ENCODE measurements at regions not wholly inside any gene's neighbourhood (a gene's known extent, or its start where the extent isn't known, plus 50 kb on each side); places are given as distances from the start of the nearest gene placed in this dataset.

DNA sequence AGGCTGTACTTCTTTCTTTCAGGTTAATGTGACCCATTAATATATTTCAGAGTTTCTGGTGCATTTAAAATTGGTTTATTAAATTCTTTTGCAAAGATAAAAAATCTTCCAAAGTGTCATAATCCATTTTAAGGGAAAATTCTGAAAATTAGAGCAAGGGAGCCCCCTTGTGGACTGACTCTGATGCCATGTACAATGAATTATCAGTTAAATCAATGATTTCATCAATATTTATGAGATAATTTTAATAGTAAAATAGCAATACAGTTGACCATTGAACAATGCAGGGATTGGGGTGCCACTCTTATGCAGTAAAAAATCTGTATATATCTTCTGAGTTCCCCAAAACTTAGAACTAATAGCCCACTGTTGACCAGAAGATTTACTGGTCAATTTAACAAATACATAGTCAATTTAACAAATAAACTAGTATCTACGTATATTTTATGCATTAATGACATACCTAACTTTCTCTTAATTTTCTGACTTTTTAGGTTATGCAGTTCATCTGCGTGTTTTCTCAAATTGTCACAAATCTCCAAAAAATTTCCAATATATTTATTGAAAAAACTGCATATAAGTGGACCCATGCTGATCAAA is 479.1 kb upstream of the MIR17HG start (continued):
- TF ChIP-seq FOS (IDR thresholded peaks at IDR 0.05; ENCODE audit: extremely low read depth, insufficient read length): no peak
- TF ChIP-seq ADNP (tag; IDR thresholded peaks at IDR 0.05): no peak
- TF ChIP-seq SRSF1 (IDR thresholded peaks at IDR 0.05; ENCODE audit: low read depth, low read length): 0 out of 2 replicates have a peak, but pooled peaks have one; percentile 29
- no peak for TF ChIP-seq CREM (IDR thresholded peaks at IDR 0.05; ENCODE audit: low read depth)
- TF ChIP-seq RAD51 (IDR thresholded peaks at IDR 0.05; ENCODE audit: borderline replicate concordance, low read depth): no peak
- no peak for TF ChIP-seq ZNF766 (CRISPR knock-in tag; conservative IDR thresholded peaks at IDR 0.05)
- TF ChIP-seq FUS (optimal IDR thresholded peaks at IDR 0.05; ENCODE audit: low read depth, low read length): peak; percentile 16
- TF ChIP-seq ZNF79 (CRISPR knock-in tag; IDR thresholded peaks at IDR 0.05; ENCODE audit: low read depth): no peak
- no peak for TF ChIP-seq EHMT2 (IDR thresholded peaks at IDR 0.05)
- TF ChIP-seq GATA2 (CRISPR knock-in tag; IDR thresholded peaks at IDR 0.05): 0 out of 2 replicates have a peak, but pooled peaks have one; percentile 29
- no peak for TF ChIP-seq U2AF1 (optimal IDR thresholded peaks at IDR 0.05; ENCODE audit: low read depth, low read length)
- TF ChIP-seq EP300 (IDR thresholded peaks at IDR 0.05; ENCODE audit: low read length): 0 out of 2 replicates have a peak, but pooled peaks have one; percentile 19
- TF ChIP-seq MAFF (IDR thresholded peaks at IDR 0.05; ENCODE audit: low read length): no peak
- TF ChIP-seq EWSR1 (IDR thresholded peaks at IDR 0.05; ENCODE audit: borderline replicate concordance, low read depth, partially characterized antibody): no peak
- TF ChIP-seq FOXK1 (CRISPR knock-in tag; IDR thresholded peaks at IDR 0.05; ENCODE audit: borderline replicate concordance): no peak
- TF ChIP-seq ZNF778 (CRISPR knock-in tag; IDR thresholded peaks at IDR 0.05): no peak
- no peak for TF ChIP-seq PML (IDR thresholded peaks at IDR 0.05; ENCODE audit: low read length)
- TF ChIP-seq TCFL5 (CRISPR knock-in tag; conservative IDR thresholded peaks at IDR 0.05): no peak
- no peak for TF ChIP-seq RFX1 (IDR thresholded peaks at IDR 0.05)
- no peak for TF ChIP-seq NONO (IDR thresholded peaks at IDR 0.05; ENCODE audit: low read depth in 2 of 2, low read length in 1 of 2)
- TF ChIP-seq ZNF124 (CRISPR knock-in tag; IDR thresholded peaks at IDR 0.05): no peak
- TF ChIP-seq, protein P1, sequence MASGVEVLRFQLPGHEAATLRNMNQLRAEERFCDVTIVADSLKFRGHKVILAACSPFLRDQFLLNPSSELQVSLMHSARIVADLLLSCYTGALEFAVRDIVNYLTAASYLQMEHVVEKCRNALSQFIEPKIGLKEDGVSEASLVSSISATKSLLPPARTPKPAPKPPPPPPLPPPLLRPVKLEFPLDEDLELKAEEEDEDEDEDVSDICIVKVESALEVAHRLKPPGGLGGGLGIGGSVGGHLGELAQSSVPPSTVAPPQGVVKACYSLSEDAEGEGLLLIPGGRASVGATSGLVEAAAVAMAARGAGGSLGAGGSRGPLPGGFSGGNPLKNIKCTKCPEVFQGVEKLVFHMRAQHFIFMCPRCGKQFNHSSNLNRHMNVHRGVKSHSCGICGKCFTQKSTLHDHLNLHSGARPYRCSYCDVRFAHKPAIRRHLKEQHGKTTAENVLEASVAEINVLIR (CRISPR knock-in tag; IDR thresholded peaks at IDR 0.05): no peak
- TF ChIP-seq KAT2B (IDR thresholded peaks at IDR 0.05; ENCODE audit: low read depth, low read length): no peak
- no peak for TF ChIP-seq KAT8 (IDR thresholded peaks at IDR 0.05; ENCODE audit: low read depth)
- TF ChIP-seq ZFX (CRISPR knock-in tag; IDR thresholded peaks at IDR 0.05): 0 out of 2 replicates have a peak, but pooled peaks have one; percentile 23
- TF ChIP-seq SP2 (IDR thresholded peaks at IDR 0.05; ENCODE audit: extremely low read depth, low read depth, low read length, poor library complexity, severe bottlenecking): no peak
- no peak for TF ChIP-seq SIN3B (IDR thresholded peaks at IDR 0.05; ENCODE audit: low read depth)
- TF ChIP-seq MAFK (IDR thresholded peaks at IDR 0.05; ENCODE audit: low read length): no peak
- 0 out of 2 replicates have a peak, but pooled peaks have one; percentile 9 for TF ChIP-seq HEY1 (CRISPR knock-in tag; IDR thresholded peaks at IDR 0.05; ENCODE audit: borderline replicate concordance)
- no peak for TF ChIP-seq NBN (IDR thresholded peaks at IDR 0.05; ENCODE audit: low read depth)
- no peak for TF ChIP-seq NR2C1 (IDR thresholded peaks at IDR 0.05)
- TF ChIP-seq NR2C1 (tag; IDR thresholded peaks at IDR 0.05): no peak

Measured in K562 (cell line).